HUES6 (cell line): ENCODE measurements at regions not wholly inside any gene's neighbourhood (a gene's known extent, or its start where the extent isn't known, plus 50 kb on each side); places are given as distances from the start of the nearest gene placed in this dataset.

Source experiments
- H3K27ac ChIP-seq: 2 replicates; pipeline ENCODE4 v1.7.0; 2013; ENCODE audit warnings: low read depth, mild to moderate bottlenecking, low read length, inconsistent platforms
- H3K27me3 ChIP-seq: 2 replicates; pipeline ENCODE4 v1.6.1; 2013; ENCODE audit warnings: low read length; ENCODE audit not compliant: control insufficient read depth, insufficient read depth
- H3K36me3 ChIP-seq: 2 replicates; pipeline ENCODE4 v1.6.1; 2013; ENCODE audit warnings: low read length; ENCODE audit not compliant: control insufficient read depth, insufficient read depth
- H3K4me1 ChIP-seq: 2 replicates; pipeline ENCODE4 v1.6.1; 2013; ENCODE audit warnings: low read length; ENCODE audit not compliant: control insufficient read depth, insufficient read depth
- H3K4me3 ChIP-seq: 2 replicates; pipeline ENCODE4 v1.5.1; 2013; ENCODE audit warnings: low read depth, low read length
- H3K9ac ChIP-seq: one replicate; pipeline ENCODE4 v1.6.1; 2013; ENCODE audit warnings: mild to moderate bottlenecking, low read length
- H3K9me3 ChIP-seq: 2 replicates; pipeline ENCODE4 v1.6.1; 2013; ENCODE audit warnings: low read depth, low read length; ENCODE audit not compliant: control insufficient read depth, insufficient read depth

DNA sequence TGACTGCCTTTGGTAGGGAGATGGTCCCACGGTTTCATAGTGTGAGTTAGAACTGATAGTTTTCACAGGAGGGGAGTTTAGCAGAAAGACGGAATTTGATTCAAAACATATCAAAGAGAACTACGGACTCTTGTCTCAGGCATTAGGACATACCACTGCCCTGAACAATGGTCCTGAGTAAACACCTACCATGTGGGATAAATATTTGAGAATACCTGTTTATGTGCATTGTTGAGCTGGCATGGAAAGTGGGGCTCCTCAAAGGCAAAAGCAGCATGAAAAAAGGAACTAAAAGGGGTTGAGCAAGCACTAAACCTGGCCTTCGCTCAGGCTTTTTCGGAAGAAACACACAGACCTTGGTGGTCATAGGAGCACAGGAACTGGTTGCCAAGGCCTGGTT, 144.4 kb downstream of the ZNF621 start:
- H3K4me1 ChIP-seq = no peaks in the 10 kb centered on the region
- H3K36me3 ChIP-seq = no peaks in the 10 kb centered on the region
- no peak overlapping the region for H3K27ac ChIP-seq

GRCh38 chr3:40672861-40673260, 148.1 kb downstream of the ZNF621 start:
- Histone ChIP-seq H3K27ac (no peak overlapping the region), H3K36me3 (no peaks in the 10 kb centered on the region), H3K4me1 (no peaks in the 10 kb centered on the region), H3K9me3 (no peaks in the 10 kb centered on the region), H3K4me3 (no peak overlapping the region), H3K27me3 (no peaks in the 10 kb centered on the region), H3K9ac (no peak overlapping the region)

More for the DNA sequence above, 144.4 kb downstream of the ZNF621 start:
- no peaks in the 10 kb centered on the region for H3K9me3 ChIP-seq
- H3K4me3 ChIP-seq = no peak overlapping the region
- no peak overlapping the region for H3K9ac ChIP-seq
- H3K27me3 ChIP-seq = no peaks in the 10 kb centered on the region

- Histone ChIP-seq H3K27ac (no peak overlapping the region), H3K4me3 (no peak overlapping the region)
Observed at GRCh38 chr3:40677321-40677720, 152.6 kb downstream of the ZNF621 start.

DNA sequence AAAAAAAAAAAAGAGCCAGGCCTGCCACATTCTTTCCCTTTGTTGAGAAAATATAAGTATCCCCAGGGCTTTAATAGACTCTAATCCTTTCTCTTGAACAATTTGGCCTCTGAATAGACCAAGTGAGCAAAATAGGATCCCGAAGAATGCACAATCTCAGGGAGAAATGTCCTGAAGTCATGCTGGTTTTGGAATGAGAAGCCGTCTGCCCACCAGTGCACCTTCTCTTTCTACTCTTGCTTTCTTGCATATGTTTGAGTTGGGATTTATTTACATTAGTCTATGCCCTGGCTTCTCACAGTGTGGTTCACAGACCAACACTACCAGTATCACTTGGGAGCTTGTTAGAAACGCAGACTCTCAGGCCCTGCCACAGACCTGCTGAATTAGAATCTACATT, 153.0 kb downstream of the ZNF621 start:
- Histone ChIP-seq H3K9me3 (no peaks in the 10 kb centered on the region), H3K27me3 (no peaks in the 10 kb centered on the region), H3K4me3 (no peak overlapping the region), H3K4me1 (peaks cover 9% of the 10 kb centered on the region; the same call in 1 of the 2 replicates), H3K27ac (no peak overlapping the region), H3K9ac (no peak overlapping the region), H3K36me3 (no peaks in the 10 kb centered on the region)

More at GRCh38 chr3:40677321-40677720, 152.6 kb downstream of the ZNF621 start:
- no peak overlapping the region for H3K9ac ChIP-seq
- H3K4me1 ChIP-seq = peaks cover 9% of the 10 kb centered on the region; the same call in 1 of the 2 replicates
- no peaks in the 10 kb centered on the region for H3K36me3 ChIP-seq
- no peaks in the 10 kb centered on the region for H3K27me3 ChIP-seq
- no peaks in the 10 kb centered on the region for H3K9me3 ChIP-seq

DNA sequence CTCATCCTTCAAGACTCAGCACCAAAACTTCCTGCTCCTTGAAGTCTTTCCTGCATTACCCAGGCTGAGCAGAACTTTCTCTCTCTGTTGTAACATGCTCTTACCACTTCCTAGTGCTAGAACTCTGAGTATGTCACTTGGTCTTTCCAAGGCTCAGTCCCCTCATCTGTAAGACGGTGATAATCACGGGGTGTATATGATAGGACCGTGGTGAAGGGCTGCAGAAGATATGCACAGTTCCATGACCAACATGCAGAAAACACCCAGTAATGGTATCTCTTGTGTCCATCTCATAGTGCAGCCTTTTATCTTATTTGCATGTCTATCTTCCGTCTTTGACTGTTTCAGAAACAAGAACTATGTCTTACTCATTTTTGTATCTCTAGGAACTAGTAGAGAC, 154.5 kb downstream of the ZNF621 start:
- peaks cover 9% of the 10 kb centered on the region; the same call in 1 of the 2 replicates for H3K4me1 ChIP-seq
- no peaks in the 10 kb centered on the region for H3K9me3 ChIP-seq
- no peaks in the 10 kb centered on the region for H3K36me3 ChIP-seq
- H3K4me3 ChIP-seq = no peak overlapping the region
- no peak overlapping the region for H3K27ac ChIP-seq
- H3K27me3 ChIP-seq = no peaks in the 10 kb centered on the region
- no peak overlapping the region for H3K9ac ChIP-seq

DNA sequence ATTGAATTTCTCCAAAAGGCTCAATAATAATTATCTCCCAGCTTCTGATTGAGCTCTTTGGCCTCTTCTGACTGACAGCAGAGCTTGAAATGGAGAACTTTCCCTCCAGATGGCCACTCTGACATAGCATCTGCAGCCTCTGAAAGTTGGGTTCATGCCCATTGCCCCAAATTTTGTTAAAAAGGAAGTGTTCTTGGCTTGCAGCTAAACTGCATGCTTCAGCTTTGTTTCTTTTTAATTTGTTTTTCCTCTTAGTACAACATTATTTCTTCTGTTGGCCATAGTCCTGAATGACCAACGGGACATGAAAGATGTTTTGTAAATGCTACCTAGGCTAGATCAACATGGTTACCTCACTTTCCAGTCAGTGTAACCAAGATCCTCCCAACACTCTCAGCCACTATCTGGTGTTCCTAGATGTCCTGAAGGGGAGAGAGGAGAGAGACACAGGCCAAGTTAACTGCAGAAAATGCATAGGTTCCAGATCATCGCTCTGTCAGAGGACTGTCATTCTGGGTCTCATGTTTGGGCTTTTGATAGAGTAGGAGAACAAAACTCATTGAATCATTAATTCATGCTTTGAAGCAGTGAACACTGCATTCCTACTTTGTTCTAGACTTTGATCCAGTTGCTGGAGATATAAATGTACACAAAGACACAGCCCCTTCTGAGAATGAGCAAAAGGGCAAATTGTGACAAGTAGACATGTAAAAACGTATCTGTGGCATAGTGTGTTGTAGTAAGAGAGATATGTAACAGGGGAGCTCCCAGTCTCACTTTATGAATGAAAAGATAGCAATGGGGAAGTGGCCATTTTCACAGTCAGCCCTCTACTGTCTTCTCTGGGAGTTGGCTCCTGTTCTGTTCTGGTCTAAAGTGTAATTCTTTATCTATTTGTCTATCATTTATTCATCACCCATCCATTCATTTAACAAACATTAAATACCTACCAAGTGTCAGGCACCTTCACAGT, 156.2 kb downstream of the ZNF621 start:
- peaks cover 9% of the 10 kb centered on the region; the same call in 1 of the 2 replicates for H3K4me1 ChIP-seq
- no peaks in the 10 kb centered on the region for H3K36me3 ChIP-seq
- no peak overlapping the region for H3K9ac ChIP-seq
- H3K27ac ChIP-seq = no peak overlapping the region
- H3K4me3 ChIP-seq = no peak overlapping the region
- H3K9me3 ChIP-seq = no peaks in the 10 kb centered on the region
- H3K27me3 ChIP-seq = no peaks in the 10 kb centered on the region

- H3K27me3 ChIP-seq = no peaks in the 10 kb centered on the region
Observed at GRCh38 chr3:40681658-40682055, 156.9 kb downstream of the ZNF621 start.

DNA sequence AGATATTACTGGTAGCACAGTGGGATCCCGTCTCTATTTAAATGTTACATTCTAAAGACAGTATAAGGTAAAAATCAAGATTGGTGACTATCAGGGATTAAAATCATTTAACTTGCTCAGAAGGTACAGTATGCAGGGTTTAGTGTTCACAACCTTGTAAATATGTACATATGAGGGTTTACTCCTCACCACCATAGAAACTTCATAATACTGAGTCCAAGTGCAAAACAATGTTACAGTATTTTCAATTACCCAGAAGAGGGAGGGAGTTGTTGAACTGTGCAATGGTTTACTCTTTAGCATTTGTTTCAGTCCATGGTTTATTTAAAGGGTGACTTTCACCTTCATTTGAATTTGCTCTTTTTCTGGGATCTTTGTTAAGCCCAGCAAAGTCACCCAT, 165.1 kb downstream of the ZNF621 start:
- Histone ChIP-seq H3K4me3 (no peak overlapping the region), H3K27ac (no peak overlapping the region), H3K36me3 (no peaks in the 10 kb centered on the region), H3K4me1 (no peaks in the 10 kb centered on the region), H3K9me3 (no peaks in the 10 kb centered on the region), H3K27me3 (no peaks in the 10 kb centered on the region), H3K9ac (no peak overlapping the region)

More at GRCh38 chr3:40681658-40682055, 156.9 kb downstream of the ZNF621 start:
- no peak overlapping the region for H3K4me3 ChIP-seq
- H3K9me3 ChIP-seq = no peaks in the 10 kb centered on the region
- H3K36me3 ChIP-seq = no peaks in the 10 kb centered on the region
- H3K9ac ChIP-seq = no peak overlapping the region
- H3K27ac ChIP-seq = no peak overlapping the region
- peaks cover 9% of the 10 kb centered on the region; the same call in 1 of the 2 replicates for H3K4me1 ChIP-seq

GRCh38 chr3:40690749-40691451, 166.1 kb downstream of the ZNF621 start:
- H3K9ac ChIP-seq = no peak overlapping the region
- H3K4me3 ChIP-seq = no peak overlapping the region
- H3K36me3 ChIP-seq = no peaks in the 10 kb centered on the region
- H3K27me3 ChIP-seq = no peaks in the 10 kb centered on the region
- H3K9me3 ChIP-seq = no peaks in the 10 kb centered on the region
- no peak overlapping the region for H3K27ac ChIP-seq
- no peaks in the 10 kb centered on the region for H3K4me1 ChIP-seq

- H3K27ac ChIP-seq = no peak overlapping the region
- H3K4me3 ChIP-seq = no peak overlapping the region
- H3K36me3 ChIP-seq = no peaks in the 10 kb centered on the region
- no peaks in the 10 kb centered on the region for H3K4me1 ChIP-seq
- H3K9me3 ChIP-seq = no peaks in the 10 kb centered on the region
- H3K27me3 ChIP-seq = no peaks in the 10 kb centered on the region
- no peak overlapping the region for H3K9ac ChIP-seq
Observed at GRCh38 chr3:40691452-40691861, 166.7 kb downstream of the ZNF621 start.

- peaks cover 11% of the 10 kb centered on the region for H3K9me3 ChIP-seq
- H3K36me3 ChIP-seq = no peaks in the 10 kb centered on the region
- no peak overlapping the region for H3K4me3 ChIP-seq
- H3K27ac ChIP-seq = no peak overlapping the region
- H3K9ac ChIP-seq = no peak overlapping the region
- H3K4me1 ChIP-seq = no peaks in the 10 kb centered on the region
- H3K27me3 ChIP-seq = no peaks in the 10 kb centered on the region
Observed at GRCh38 chr3:40695848-40696247, 171.1 kb downstream of the ZNF621 start.
